ENCODE measurements at regions not wholly inside any gene's neighbourhood (a gene's known extent, or its start where the extent isn't known, plus 50 kb on each side); places are given as distances from the start of the nearest gene placed in this dataset.

DNA sequence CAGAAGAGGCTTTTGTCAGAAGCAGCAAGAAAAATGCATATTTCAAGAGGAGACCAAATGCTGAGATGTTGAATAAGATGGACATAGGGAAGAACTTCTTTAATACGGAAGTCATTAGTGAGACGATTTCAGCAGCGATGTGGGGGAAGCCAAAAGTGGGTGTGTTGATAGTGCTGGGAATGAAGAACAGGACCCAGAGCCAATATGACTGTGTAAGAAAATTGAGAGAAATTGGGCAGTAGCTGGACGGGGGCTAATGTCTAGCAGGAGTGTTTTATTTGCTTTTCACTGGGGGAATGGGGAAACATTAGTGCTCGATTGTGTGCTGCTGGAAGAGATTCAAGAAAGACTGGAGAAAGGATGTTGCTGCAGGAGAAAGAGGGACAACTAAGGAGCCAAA, 788.7 kb upstream of the KLHL29 start:
- DNase-seq (ENCODE audit: low spot score): no peak

DNA sequence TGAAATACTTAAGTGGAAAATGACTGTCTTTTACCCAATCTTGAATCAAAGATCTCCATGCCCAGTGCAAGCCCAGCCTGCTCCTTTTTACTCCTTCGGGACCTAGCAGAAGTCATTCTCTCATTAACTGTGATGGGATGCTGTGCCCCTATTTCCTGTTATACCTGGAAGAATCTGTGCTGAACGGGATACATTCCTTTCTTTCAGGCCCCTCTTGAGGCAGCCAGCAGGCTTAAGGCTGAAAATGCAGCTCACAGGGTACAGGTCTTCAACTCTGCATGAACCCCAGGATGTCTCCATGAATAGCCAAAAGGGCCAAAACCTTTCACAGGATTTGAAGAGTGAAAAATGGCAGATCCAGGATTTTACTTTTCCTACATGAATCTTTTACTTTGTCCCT, 784.8 kb upstream of the KLHL29 start:
- no peak for DNase-seq (ENCODE audit: low spot score)

DNA sequence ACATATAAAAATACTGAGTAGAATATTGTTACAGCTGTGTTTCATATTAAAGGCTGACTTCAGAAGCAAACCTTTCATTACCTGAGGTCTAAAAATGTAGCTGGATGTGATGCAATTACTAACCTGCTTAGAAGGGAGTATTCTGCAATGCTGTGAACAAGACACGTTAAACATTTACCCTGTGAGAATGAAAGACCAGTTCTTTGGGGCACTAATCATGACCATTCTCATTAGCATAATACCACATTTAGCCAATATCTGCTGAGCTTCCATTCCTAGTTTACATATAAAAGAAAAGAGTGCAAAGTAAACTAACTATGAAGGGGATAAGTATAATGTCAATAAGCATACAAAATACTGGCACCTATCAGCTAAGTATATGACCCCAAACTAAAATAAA, 784.0 kb upstream of the KLHL29 start:
- DNase-seq (ENCODE audit: low spot score): no peak

DNA sequence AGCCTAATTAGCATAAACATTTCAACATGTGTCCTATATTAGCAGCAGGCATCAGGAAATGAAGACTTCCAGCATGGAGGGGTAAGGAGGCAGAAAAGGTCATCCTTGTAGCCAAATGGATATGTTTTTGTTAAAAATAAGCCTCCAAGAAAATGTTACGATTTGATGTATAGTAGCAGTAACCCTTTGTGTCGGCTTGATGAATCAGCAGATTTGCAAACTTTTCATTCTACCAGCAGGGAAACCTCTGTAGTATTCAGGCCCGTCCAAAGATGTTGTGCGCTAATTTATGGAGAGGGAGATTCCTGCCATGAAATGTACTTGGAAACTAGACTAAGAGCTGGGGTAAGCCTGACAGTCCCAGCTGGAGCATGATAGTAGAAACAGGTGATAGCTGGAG, 780.8 kb upstream of the KLHL29 start:
- DNase-seq (ENCODE audit: low spot score): no peak

GRCh38 chr2:22616031-22616430, 768.9 kb upstream of the KLHL29 start:
- no peak for DNase-seq (ENCODE audit: low spot score)

DNA sequence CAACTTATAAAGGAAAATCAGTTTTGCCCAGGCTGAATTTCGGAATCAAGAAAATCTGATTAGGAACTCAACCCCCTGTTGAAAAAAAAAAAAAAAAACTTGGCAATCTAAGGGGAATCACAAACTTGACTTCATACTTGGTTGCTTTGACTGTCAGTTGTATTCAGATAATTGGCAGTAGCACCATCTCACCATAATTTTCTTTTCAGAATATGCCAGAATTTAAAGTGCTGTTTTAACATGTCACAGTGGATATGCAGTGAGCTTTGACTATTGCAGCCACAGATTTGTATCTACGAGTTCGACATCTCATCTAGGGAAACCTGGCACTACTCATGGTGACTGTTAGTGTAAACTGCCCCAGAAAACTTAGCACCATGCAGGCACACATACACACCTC, 761.4 kb upstream of the KLHL29 start:
- no peak for DNase-seq (ENCODE audit: low spot score)

DNA sequence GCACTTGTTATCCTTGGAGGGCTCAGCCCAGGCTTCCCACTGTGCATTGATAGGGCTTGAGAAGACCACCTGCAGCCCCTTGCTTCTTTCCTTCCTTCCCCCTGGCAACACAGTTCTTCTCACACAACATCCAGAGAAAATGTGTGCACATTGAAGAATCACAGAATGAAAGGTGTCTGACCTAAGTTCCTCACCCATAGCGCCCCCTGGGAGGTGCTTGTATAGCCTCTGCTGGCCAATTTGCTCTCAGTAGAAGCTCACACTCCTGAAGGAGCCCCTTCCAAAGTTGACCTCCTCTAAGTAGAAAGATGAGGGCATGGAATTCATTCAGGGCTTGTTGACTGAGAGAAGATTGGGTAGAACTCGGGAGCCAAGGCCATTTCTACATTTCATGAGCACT, 758.4 kb upstream of the KLHL29 start:
- no peak for DNase-seq (ENCODE audit: low spot score)

DNA sequence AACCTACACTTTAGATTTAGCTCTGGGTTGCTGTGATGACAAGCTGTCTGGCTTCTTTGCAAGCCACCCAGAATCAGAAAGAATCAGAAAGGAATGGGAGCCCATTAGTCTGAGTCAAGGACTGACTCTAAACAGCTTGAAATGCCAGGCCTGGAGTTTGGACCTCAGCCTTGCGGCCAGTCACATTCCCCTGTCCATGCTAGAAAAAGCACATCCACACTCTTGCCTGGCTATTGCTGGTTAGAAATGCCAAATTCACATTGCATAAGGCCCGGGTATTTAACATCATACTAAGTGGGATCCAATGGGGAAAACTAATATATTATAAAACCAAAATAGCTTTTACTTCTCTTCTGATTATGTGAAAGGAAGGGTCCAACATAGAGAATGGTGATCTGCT, 756.8 kb upstream of the KLHL29 start:
- DNase-seq (ENCODE audit: low spot score): no peak

- no peak for DNase-seq (ENCODE audit: low spot score)
These were observed 756.1 kb upstream of the KLHL29 start for GRCh38 chr2:22628906-22629305.

DNA sequence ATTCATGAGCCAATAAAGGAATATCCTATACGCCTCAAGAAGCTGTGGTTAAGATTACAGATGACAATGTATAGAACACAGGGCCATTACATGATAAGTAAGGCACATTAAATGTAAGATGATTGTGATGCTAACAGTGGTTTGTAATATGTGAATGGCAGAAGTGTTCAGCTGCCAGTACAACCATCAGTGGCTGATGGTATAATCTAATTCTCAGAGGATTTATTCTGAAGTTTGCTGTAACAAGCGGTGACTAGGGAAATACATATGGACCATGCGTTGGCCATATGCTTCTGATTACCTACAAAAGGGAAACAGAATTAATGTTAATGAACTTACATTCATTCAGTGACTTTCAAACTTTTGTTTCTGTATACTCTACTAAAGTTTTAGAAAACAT, 750.8 kb upstream of the KLHL29 start:
- DNase-seq (ENCODE audit: low spot score): no peak

DNA sequence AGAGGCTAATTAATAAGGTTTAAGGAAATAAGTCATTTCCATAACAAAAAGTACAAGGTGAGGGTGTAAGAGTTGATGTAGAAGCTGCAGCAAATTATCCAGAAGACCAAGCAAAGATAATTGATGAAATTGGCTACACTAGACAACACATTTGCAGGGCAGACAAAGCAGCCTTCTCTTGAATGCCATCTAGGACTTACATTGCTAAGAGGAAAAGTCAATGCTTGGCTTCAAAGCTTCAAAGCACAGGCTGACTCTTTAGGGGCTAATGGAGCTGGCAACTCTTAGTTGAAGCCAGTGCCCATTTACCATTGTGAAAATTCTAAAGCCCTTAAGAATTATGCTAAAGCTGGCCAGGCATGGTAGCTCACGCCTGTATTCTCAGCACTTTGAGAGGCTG, 728.6 kb upstream of the KLHL29 start:
- no peak for DNase-seq (ENCODE audit: low spot score)

DNA sequence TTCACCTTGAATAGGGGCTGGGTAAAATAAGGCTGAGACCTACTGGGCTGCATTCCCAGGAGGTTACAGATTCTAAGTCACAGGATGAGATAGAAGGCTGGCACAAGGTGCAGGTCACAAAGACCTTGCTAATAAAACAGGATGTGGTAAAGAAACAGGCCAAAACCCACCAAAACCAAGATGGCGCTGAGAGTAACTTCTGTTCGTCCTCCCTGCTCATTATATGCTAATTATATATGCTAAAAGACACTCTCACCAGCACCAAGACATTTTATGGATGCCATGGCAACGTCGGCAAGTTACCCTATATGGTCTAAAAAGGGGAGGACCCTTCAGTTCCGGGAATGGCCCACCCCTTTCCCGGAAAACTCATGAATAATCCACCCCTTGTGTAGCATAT, 711.5 kb upstream of the KLHL29 start:
- no peak for DNase-seq (ENCODE audit: low spot score)

- DNase-seq (ENCODE audit: low spot score): no peak
These were observed 701.1 kb upstream of the KLHL29 start for GRCh38 chr2:22683914-22684313.

- DNase-seq (ENCODE audit: low spot score): no peak
These were observed 694.9 kb upstream of the KLHL29 start for GRCh38 chr2:22690096-22690495.

- DNase-seq (ENCODE audit: low spot score): no peak
These were observed 693.3 kb upstream of the KLHL29 start for GRCh38 chr2:22691666-22692065.

DNA sequence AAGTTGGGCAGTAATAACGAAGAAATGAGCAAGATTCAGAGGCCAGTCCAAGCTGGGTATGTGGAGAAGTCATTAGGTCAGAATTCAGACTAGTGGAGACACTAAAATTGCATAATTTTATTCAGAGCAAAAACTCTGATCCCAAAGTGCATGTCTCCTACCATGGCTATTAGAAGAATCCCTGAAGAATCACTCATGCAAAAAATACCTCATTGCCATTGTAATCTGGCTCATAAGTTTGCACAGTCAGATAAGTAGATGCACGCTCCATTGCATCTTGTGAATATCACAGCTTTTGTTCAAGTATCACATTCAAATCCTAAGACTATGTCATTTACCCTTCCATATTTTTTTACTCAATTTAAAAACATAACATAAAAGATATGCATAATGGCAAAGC, 692.2 kb upstream of the KLHL29 start:
- DNase-seq (ENCODE audit: low spot score): no peak

DNA sequence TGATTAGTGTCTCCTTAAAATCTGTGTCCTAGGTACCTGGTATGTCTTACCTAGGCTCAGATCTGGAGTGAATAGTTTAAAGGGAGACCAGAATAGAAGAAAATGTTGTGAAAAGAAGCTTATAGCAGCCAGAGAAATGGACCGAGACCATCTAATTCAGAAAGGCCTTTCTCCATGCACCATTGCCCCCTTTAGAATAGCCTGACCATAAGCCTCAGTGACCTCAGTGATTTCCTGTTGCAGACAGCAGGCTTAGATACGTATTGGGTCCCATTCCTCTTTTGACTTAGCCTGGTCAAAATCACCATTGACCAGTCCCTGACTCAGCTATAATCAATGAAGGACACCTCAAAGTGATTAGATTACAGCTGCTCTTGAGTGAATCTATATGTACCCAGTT, 690.7 kb upstream of the KLHL29 start:
- DNase-seq (ENCODE audit: low spot score): no peak

DNA sequence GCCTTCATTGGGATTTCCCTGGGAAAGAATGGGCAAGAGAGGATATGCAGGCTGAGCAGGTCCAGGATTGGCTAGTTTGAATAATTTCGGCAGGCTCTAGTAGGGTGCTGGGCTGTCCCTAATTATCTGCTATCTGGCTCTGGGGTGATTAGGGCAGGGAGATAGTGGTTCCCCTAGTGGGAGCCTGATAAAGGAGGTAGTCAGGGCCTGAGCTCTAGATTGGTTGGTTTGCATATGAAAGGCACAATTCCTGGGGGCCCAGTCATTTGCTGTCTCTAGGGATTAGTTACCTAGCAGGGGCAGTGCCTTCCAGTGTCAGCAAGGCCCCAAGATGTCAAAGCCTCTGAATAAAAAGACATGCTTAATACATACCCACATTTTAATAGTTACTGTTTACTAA, 690.1 kb upstream of the KLHL29 start:
- no peak for DNase-seq (ENCODE audit: low spot score)

- DNase-seq (ENCODE audit: low spot score): no peak
These were observed 687.8 kb upstream of the KLHL29 start for GRCh38 chr2:22697054-22697788.

DNA sequence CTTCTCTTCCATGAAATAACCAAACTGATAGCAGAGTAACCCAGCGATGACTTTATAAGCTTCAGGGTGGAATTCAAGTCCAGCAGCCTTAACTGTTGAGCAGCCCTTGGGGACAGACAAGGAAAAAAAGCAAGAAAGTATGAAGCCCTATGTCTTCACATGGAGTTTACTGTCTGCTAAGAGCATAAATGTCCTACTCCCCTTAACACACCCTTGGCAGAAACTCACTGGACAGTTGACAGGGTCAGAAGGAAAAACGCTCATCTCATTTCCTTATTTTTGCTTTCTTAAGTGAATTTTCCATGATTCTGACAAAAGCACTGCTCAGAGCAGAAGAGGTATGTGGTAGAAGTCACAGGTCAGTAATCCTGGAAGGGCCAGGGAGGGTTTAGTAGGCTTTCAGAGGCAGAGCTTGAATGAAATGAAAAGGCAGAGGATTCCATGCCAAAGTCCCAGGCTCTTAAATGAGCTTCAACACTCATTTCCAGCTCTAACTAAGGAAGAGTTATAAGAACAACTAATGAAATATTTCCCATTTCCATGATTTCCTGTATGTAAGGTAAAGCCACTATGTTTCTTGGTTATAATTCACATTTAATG, 683.3 kb upstream of the KLHL29 start:
- DNase-seq (ENCODE audit: low spot score): no peak

DNA sequence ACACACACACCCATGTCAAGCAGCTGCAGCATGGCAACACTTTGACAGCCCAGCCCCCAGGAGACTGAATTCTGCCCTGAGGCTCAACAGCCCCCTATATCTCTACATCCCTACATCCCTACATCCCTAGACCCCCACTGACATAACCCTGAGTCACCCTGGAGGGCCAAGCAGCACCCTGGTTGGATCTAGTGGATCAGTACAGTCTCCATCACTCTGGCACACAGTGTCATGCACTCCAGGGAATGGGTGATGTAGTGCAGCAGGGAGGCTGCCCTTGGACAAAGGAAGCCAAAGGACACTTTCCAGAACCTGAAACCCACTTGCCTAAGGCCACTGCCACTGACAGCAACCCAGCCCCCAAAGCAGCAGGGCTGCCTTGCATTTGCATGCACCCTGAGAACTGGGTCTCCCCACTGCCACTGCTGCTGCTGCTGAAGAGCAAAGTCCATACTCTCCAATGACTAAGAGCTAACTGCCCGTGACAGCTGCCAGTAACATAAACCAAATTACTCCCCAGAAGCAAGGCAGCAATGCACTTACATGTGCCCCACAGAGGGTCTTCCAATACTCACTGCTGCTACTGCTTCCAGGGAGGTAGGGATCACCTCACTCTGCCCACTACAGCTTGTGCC, 681.6 kb upstream of the KLHL29 start:
- no peak for DNase-seq (ENCODE audit: low spot score)

GRCh38 chr2:22719396-22719795, 665.6 kb upstream of the KLHL29 start:
- no peak for DNase-seq (ENCODE audit: low spot score)

- no peak for DNase-seq (ENCODE audit: low spot score)
These were observed 655.5 kb upstream of the KLHL29 start for GRCh38 chr2:22729466-22729865.
